Lower lobe of right lung (tissue), 2 donors: ENCODE measurements at regions not wholly inside any gene's neighbourhood (a gene's known extent, or its start where the extent isn't known, plus 50 kb on each side); places are given as distances from the start of the nearest gene placed in this dataset.
A peak's percentile ranks its signal among the peaks of the same experiment; 100 is the strongest.

Source experiments
- ATAC-seq, 2 donors: fragments of 200-7000 bp; cut with Tn5 transposase; one replicate each; pipeline ENCODE4 v1.9.1; 2020 to 2022; ENCODE audit warnings: mild to moderate bottlenecking in 2 of 2, moderate library complexity in 2 of 2
- DNase-seq: peaks from one replicate; pipeline ENCODE4 v3.0.0-alpha.2; 2020
- H3K27ac ChIP-seq: fragments of 200-600 bp; one replicate; pipeline ENCODE4 v1.8.0; 2022
- H3K27me3 ChIP-seq: fragments of 200-600 bp; one replicate; pipeline ENCODE4 v1.8.0; 2022; ENCODE audit warnings: low read depth
- H3K36me3 ChIP-seq: fragments of 200-600 bp; one replicate; pipeline ENCODE4 v1.8.0; 2022; ENCODE audit warnings: mild to moderate bottlenecking
- H3K4me1 ChIP-seq: fragments of 200-600 bp; one replicate; pipeline ENCODE4 v1.8.0; 2022
- H3K4me3 ChIP-seq: fragments of 200-600 bp; one replicate; pipeline ENCODE4 v1.8.0; 2022; ENCODE audit warnings: mild to moderate bottlenecking
- H3K9me3 ChIP-seq: fragments of 200-600 bp; one replicate; pipeline ENCODE4 v1.8.0; 2022
- intact Hi-C: fragments of 100-400 bp; cut with DNase I; formaldehyde crosslinking; loops from one replicate; pipeline ENCODE4 v1.11.0; 2022
- TF ChIP-seq, protein P1 (sequence below): fragments of 200-600 bp; IDR thresholded peaks from one replicate; pipeline ENCODE4 v1.8.0; 2022; ENCODE audit warnings: antibody characterized with exemption, mild to moderate bottlenecking
- donor health status: DM: no; HTN: yes; CAD: no; lungs with severe emphysema.

GRCh38 chr6:37759221-37760144 lies 60.0 kb upstream of the ZFAND3 start:
- intact Hi-C loops, result no loop called here
- TF ChIP-seq, protein P1, sequence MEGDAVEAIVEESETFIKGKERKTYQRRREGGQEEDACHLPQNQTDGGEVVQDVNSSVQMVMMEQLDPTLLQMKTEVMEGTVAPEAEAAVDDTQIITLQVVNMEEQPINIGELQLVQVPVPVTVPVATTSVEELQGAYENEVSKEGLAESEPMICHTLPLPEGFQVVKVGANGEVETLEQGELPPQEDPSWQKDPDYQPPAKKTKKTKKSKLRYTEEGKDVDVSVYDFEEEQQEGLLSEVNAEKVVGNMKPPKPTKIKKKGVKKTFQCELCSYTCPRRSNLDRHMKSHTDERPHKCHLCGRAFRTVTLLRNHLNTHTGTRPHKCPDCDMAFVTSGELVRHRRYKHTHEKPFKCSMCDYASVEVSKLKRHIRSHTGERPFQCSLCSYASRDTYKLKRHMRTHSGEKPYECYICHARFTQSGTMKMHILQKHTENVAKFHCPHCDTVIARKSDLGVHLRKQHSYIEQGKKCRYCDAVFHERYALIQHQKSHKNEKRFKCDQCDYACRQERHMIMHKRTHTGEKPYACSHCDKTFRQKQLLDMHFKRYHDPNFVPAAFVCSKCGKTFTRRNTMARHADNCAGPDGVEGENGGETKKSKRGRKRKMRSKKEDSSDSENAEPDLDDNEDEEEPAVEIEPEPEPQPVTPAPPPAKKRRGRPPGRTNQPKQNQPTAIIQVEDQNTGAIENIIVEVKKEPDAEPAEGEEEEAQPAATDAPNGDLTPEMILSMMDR, result no peak
- H3K27ac ChIP-seq, result no peak overlapping the region
- H3K36me3 ChIP-seq, result no peaks in the 10 kb centered on the region
- H3K4me3 ChIP-seq, result no peak overlapping the region
- ATAC-seq (no peak), DNase-seq (no peak)
- H3K9me3 ChIP-seq, result no peaks in the 10 kb centered on the region
- no peaks in the 10 kb centered on the region for H3K27me3 ChIP-seq
- no peaks in the 10 kb centered on the region for H3K4me1 ChIP-seq

GRCh38 chr6:37758647-37759046 lies 60.9 kb upstream of the ZFAND3 start:
- H3K36me3 ChIP-seq, result no peaks in the 10 kb centered on the region
- intact Hi-C loops, result no loop called here
- TF ChIP-seq, protein P1, result no peak
- DNase-seq, result no peak
- H3K4me3 ChIP-seq, result no peak overlapping the region
- no peak overlapping the region for H3K27ac ChIP-seq
- H3K9me3 ChIP-seq, result no peaks in the 10 kb centered on the region
- H3K4me1 ChIP-seq, result no peaks in the 10 kb centered on the region
- ATAC-seq, result no peak
- no peaks in the 10 kb centered on the region for H3K27me3 ChIP-seq

DNA sequence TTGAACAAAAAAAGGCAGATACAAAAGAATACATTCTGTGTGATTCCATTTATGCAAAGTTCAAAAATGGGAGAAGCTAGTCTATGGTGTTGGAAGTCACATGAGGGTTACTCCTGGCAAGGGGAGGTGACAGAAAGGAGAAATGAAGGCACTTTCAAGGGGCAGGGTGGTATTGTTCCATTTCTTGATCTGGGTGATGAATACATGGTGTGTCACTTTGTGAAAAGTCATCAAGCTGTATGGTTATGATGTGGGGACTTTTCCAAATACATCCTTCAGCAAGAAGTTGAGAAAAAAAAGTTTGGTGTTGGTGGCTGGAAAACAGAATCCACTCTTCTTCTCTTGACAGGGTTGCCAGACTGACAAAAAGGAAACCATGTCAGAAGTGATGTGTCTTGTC lies 60.6 kb upstream of the MDGA1 start:
- Histone ChIP-seq H3K27me3 (no peaks in the 10 kb centered on the region), H3K27ac (no peak overlapping the region), H3K9me3 (no peaks in the 10 kb centered on the region), H3K4me3 (no peak overlapping the region), H3K4me1 (no peaks in the 10 kb centered on the region), H3K36me3 (no peaks in the 10 kb centered on the region)
- TF ChIP-seq, protein P1, result no peak
- no peak for DNase-seq
- ATAC-seq, result no peak
- intact Hi-C loops, result no loop called here

- Histone ChIP-seq H3K27ac (no peak overlapping the region), H3K36me3 (no peaks in the 10 kb centered on the region), H3K4me3 (no peak overlapping the region), H3K9me3 (no peaks in the 10 kb centered on the region), H3K4me1 (no peaks in the 10 kb centered on the region), H3K27me3 (no peaks in the 10 kb centered on the region)
- DNase-seq, result no peak
- TF ChIP-seq, protein P1, result no peak
- intact Hi-C loops, result no loop called here
- ATAC-seq, result no peak
These were observed 59.7 kb upstream of the MDGA1 start for GRCh38 chr6:37757381-37757780.

GRCh38 chr6:37756135-37756534 lies 58.5 kb upstream of the MDGA1 start:
- intact Hi-C loops, result no loop called here
- H3K36me3 ChIP-seq, result no peaks in the 10 kb centered on the region
- no peak for DNase-seq
- TF ChIP-seq, protein P1, result no peak
- no peaks in the 10 kb centered on the region for H3K9me3 ChIP-seq
- no peaks in the 10 kb centered on the region for H3K27me3 ChIP-seq
- peak in 1 of 2 donors; percentile 14 for ATAC-seq
- H3K27ac ChIP-seq, result no peak overlapping the region
- no peaks in the 10 kb centered on the region for H3K4me1 ChIP-seq
- H3K4me3 ChIP-seq, result no peak overlapping the region
